AG08395 (cell line): ENCODE measurements at regions not wholly inside any gene's neighbourhood (a gene's known extent, or its start where the extent isn't known, plus 50 kb on each side); places are given as distances from the start of the nearest gene placed in this dataset.
"Not testable (repeated sequence)": the region's sequence is repeated elsewhere in the genome, so short reads cannot be mapped to it uniquely, and the experiment has no call there.

Experiments used
- DNase-seq: peaks from one replicate; pipeline ENCODE4 v3.0.0; 2012; ENCODE audit warnings: mixed read lengths, low spot score

- no peak for DNase-seq
These were observed 143.9 kb upstream of the ZNF366 start for GRCh38 chr5:72651109-72651508.

- DNase-seq, result peak; percentile 12
These were observed 142.2 kb upstream of the ZNF366 start for GRCh38 chr5:72649449-72649848.

GRCh38 chr5:72648480-72648879, 141.3 kb upstream of the ZNF366 start:
- DNase-seq, result peak; percentile 19

- DNase-seq, result no peak
These were observed 140.6 kb upstream of the ZNF366 start for GRCh38 chr5:72647806-72648205.

- no peak for DNase-seq
These were observed 139.1 kb upstream of the ZNF366 start for GRCh38 chr5:72646246-72646866.

- no peak for DNase-seq
These were observed 138.0 kb upstream of the ZNF366 start for GRCh38 chr5:72645064-72645846.

- no peak for DNase-seq
These were observed 137.1 kb upstream of the ZNF366 start for GRCh38 chr5:72644296-72644695.

- no peak for DNase-seq
These were observed 134.0 kb upstream of the ZNF366 start for GRCh38 chr5:72641164-72641563.

- no peak for DNase-seq
These were observed 129.8 kb upstream of the ZNF366 start for GRCh38 chr5:72637058-72637457.

- not testable (repeated sequence) for DNase-seq
These were observed 129.4 kb upstream of the ZNF366 start for GRCh38 chr5:72636565-72636964.

- DNase-seq, result no peak
These were observed 127.2 kb upstream of the ZNF366 start for GRCh38 chr5:72634444-72634843.

- peak; percentile 85 for DNase-seq
These were observed 126.4 kb upstream of the ZNF366 start for GRCh38 chr5:72633649-72634048.

- DNase-seq, result peak; percentile 14
These were observed 125.8 kb upstream of the ZNF366 start for GRCh38 chr5:72633041-72633445.

GRCh38 chr5:72630721-72631120, 123.5 kb upstream of the ZNF366 start:
- no peak for DNase-seq

GRCh38 chr5:72630081-72630480, 122.9 kb upstream of the ZNF366 start:
- DNase-seq, result no peak

- no peak for DNase-seq
These were observed 121.7 kb upstream of the ZNF366 start for GRCh38 chr5:72628771-72629371.

GRCh38 chr5:72625332-72625731, 118.1 kb upstream of the ZNF366 start:
- DNase-seq, result no peak

GRCh38 chr5:72624641-72625236, 117.5 kb upstream of the ZNF366 start:
- DNase-seq, result peak; percentile 79

- no peak for DNase-seq
These were observed 116.7 kb upstream of the ZNF366 start for GRCh38 chr5:72623936-72624335.

- DNase-seq, result no peak
These were observed 116.1 kb upstream of the ZNF366 start for GRCh38 chr5:72623323-72623722.

- no peak for DNase-seq
These were observed 115.1 kb upstream of the ZNF366 start for GRCh38 chr5:72622170-72622760.

GRCh38 chr5:72621576-72621975, 114.4 kb upstream of the ZNF366 start:
- DNase-seq, result no peak
